ENCODE measurements at regions not wholly inside any gene's neighbourhood (a gene's known extent, or its start where the extent isn't known, plus 50 kb on each side); places are given as distances from the start of the nearest gene placed in this dataset.

- no peak for DNase-seq (ENCODE audit: low spot score)
Observed at GRCh38 chr5:72619251-72619650, 112.0 kb upstream of the ZNF366 start.

GRCh38 chr5:72618708-72619107 is 111.5 kb upstream of the ZNF366 start:
- no peak for DNase-seq (ENCODE audit: low spot score)

GRCh38 chr5:72615061-72615460 is 107.9 kb upstream of the ZNF366 start:
- no peak for DNase-seq (ENCODE audit: low spot score)

- DNase-seq (ENCODE audit: low spot score), result no peak
Observed at GRCh38 chr5:72613515-72613914, 106.3 kb upstream of the ZNF366 start.

- no peak for DNase-seq (ENCODE audit: low spot score)
Observed at GRCh38 chr5:72612810-72613209, 105.6 kb upstream of the ZNF366 start.

- DNase-seq (ENCODE audit: low spot score), result peak; percentile 52
Observed at GRCh38 chr5:72611118-72611730, 104.0 kb upstream of the ZNF366 start.

GRCh38 chr5:72608926-72609325 is 101.7 kb upstream of the ZNF366 start:
- no peak for DNase-seq (ENCODE audit: low spot score)

GRCh38 chr5:72608297-72608696 is 101.1 kb upstream of the ZNF366 start:
- no peak for DNase-seq (ENCODE audit: low spot score)

GRCh38 chr5:72607381-72607780 is 100.2 kb upstream of the ZNF366 start:
- DNase-seq (ENCODE audit: low spot score), result no peak

- DNase-seq (ENCODE audit: low spot score), result no peak
Observed at GRCh38 chr5:72606525-72606924, 99.3 kb upstream of the ZNF366 start.

- DNase-seq (ENCODE audit: low spot score), result no peak
Observed at GRCh38 chr5:72605632-72606031, 98.4 kb upstream of the ZNF366 start.

GRCh38 chr5:72604798-72605154 is 97.6 kb upstream of the ZNF366 start:
- no peak for DNase-seq (ENCODE audit: low spot score)

GRCh38 chr5:72604111-72604797 is 97.0 kb upstream of the ZNF366 start:
- no peak for DNase-seq (ENCODE audit: low spot score)

GRCh38 chr5:72602696-72603685 is 95.8 kb upstream of the ZNF366 start:
- no peak for DNase-seq (ENCODE audit: low spot score)

GRCh38 chr5:72601861-72602260 is 94.7 kb upstream of the ZNF366 start:
- no peak for DNase-seq (ENCODE audit: low spot score)

GRCh38 chr5:72600391-72600981 is 93.3 kb upstream of the ZNF366 start:
- DNase-seq (ENCODE audit: low spot score), result no peak

GRCh38 chr5:72599519-72600370 is 92.5 kb upstream of the ZNF366 start:
- DNase-seq (ENCODE audit: low spot score), result no peak

GRCh38 chr5:72599065-72599433 is 91.8 kb upstream of the ZNF366 start:
- DNase-seq (ENCODE audit: low spot score), result no peak

- DNase-seq (ENCODE audit: low spot score), result no peak
Observed at GRCh38 chr5:72598401-72599064, 91.3 kb upstream of the ZNF366 start.

- DNase-seq (ENCODE audit: low spot score), result no peak
Observed at GRCh38 chr5:72597456-72597948, 90.3 kb upstream of the ZNF366 start.

GRCh38 chr5:72596956-72597355 is 89.7 kb upstream of the ZNF366 start:
- no peak for DNase-seq (ENCODE audit: low spot score)

Measured in germinal center (tissue), 1 donor.